ENCODE measurements at regions not wholly inside any gene's neighbourhood (a gene's known extent, or its start where the extent isn't known, plus 50 kb on each side); places are given as distances from the start of the nearest gene placed in this dataset.
"Not testable (repeated sequence)": the region's sequence is repeated elsewhere in the genome, so short reads cannot be mapped to it uniquely, and the experiment has no call there.

DNA sequence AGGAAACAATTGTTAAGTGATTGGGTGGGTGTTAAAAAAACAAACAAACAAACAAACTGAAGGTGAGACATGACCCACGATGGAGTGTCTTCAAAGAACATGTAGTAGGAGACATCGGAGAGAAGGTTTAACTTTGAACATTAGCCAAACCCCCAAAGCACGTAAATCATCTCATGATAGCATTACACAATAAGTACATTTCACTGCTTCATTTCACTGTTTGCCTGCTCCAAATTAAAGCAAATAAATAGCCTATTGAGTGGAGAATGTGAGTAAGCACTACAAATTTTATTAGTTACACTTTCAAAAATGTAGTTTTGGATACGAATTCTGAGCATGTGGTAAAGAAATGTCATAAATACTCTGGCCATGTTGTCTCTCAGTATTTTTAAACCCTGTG is 287.0 kb downstream of the SI start:
- Histone ChIP-seq H4K20me1 (ENCODE audit: insufficient read depth, poor library complexity, severe bottlenecking) (no peaks in the 10 kb centered on the region), H2AFZ (no peak overlapping the region), H3K79me2 (no peaks in the 10 kb centered on the region), H3K4me2 (no peak overlapping the region), H3K4me1 (ENCODE audit: insufficient read depth) (no peaks in the 10 kb centered on the region), H3K36me3 (replicated peaks; ENCODE audit: insufficient read depth, low read depth) (no peaks in the 10 kb centered on the region), H3K9me2 (replicated peaks; ENCODE audit: insufficient read depth) (no peaks in the 10 kb centered on the region), H3K27ac (no peak overlapping the region), H3K4me3 (no peak overlapping the region), H3K9me3 (ENCODE audit: low read depth) (no peaks in the 10 kb centered on the region), H3K27me3 (no peaks in the 10 kb centered on the region)
- DNase-seq (ENCODE audit: low spot score): no peak
- TF ChIP-seq, protein P1, sequence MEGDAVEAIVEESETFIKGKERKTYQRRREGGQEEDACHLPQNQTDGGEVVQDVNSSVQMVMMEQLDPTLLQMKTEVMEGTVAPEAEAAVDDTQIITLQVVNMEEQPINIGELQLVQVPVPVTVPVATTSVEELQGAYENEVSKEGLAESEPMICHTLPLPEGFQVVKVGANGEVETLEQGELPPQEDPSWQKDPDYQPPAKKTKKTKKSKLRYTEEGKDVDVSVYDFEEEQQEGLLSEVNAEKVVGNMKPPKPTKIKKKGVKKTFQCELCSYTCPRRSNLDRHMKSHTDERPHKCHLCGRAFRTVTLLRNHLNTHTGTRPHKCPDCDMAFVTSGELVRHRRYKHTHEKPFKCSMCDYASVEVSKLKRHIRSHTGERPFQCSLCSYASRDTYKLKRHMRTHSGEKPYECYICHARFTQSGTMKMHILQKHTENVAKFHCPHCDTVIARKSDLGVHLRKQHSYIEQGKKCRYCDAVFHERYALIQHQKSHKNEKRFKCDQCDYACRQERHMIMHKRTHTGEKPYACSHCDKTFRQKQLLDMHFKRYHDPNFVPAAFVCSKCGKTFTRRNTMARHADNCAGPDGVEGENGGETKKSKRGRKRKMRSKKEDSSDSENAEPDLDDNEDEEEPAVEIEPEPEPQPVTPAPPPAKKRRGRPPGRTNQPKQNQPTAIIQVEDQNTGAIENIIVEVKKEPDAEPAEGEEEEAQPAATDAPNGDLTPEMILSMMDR (IDR thresholded peaks at IDR 0.05; ENCODE audit: poor library complexity): no peak
- TF ChIP-seq EZH2phosphoT487 (IDR thresholded peaks at IDR 0.05; ENCODE audit: low read depth, severe bottlenecking, unreplicated experiment) (no peak), EZH2 (IDR thresholded peaks at IDR 0.05; ENCODE audit: borderline replicate concordance) (no peak)
- 79% methylated on average over 4 of the region's 4 CpGs for WGBS (ENCODE audit: low lambda C conversion rate, missing lambda C conversion rate)

DNA sequence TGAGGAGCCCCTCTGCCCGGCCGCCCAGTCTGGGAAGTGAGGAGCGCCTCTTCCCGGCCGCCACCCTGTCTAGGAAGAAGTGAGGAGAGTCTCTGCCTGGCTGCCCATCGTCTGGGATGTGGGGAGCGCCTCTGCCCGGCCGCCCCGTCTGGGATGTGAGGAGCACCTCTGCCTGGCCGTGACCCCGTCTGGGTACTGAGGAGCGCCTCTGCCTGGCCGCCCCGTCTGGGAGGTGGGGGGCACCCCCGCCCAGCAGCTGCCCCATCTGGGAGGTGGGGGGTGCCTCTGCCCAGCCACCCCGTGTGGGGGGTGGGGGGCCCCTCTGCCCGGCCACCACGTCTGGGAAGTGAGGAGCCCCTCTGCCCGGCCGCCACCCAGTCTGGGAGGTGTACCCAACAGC is 293.9 kb downstream of the SI start:
- H4K20me1 ChIP-seq (ENCODE audit: insufficient read depth, poor library complexity, severe bottlenecking); H3K9me2 ChIP-seq (replicated peaks; ENCODE audit: insufficient read depth); H3K4me2 ChIP-seq; H2AFZ ChIP-seq; H3K79me2 ChIP-seq; H3K9me3 ChIP-seq (ENCODE audit: low read depth); H3K4me1 ChIP-seq (ENCODE audit: insufficient read depth); H3K27ac ChIP-seq; H3K36me3 ChIP-seq (replicated peaks; ENCODE audit: insufficient read depth, low read depth); H3K27me3 ChIP-seq; DNase-seq (ENCODE audit: low spot score); H3K4me3 ChIP-seq: not testable (repeated sequence)
- 95% methylated on average over 8 of the region's 21 CpGs for WGBS (ENCODE audit: low lambda C conversion rate, missing lambda C conversion rate)

DNA sequence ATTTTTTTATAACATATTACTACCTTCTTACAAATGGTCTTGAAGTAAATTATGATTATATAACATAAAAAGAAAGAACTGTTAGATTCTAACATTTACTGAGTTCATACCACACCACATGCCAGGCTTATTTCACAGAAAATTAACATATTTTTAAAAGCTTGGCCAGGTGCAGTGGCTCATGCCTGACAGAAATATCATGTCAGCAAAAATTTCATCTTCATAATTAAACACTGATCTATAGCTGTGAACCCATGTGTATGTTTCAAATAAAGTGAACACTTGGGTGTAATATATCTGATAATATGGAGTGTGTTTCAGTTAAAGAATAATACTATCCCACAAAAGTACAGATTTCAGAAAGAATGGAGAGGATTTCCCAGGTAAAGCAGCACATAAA is 296.5 kb downstream of the SI start:
- H3K36me3 ChIP-seq (replicated peaks; ENCODE audit: insufficient read depth, low read depth): no peaks in the 10 kb centered on the region
- no peaks in the 10 kb centered on the region for H4K20me1 ChIP-seq (ENCODE audit: insufficient read depth, poor library complexity, severe bottlenecking)
- H3K4me1 ChIP-seq (ENCODE audit: insufficient read depth): no peaks in the 10 kb centered on the region
- no peak overlapping the region for H3K4me2 ChIP-seq
- H3K27ac ChIP-seq: no peak overlapping the region
- no peak for DNase-seq (ENCODE audit: low spot score)
- no peaks in the 10 kb centered on the region for H3K9me2 ChIP-seq (replicated peaks; ENCODE audit: insufficient read depth)
- H3K79me2 ChIP-seq: no peaks in the 10 kb centered on the region
- H3K27me3 ChIP-seq: no peaks in the 10 kb centered on the region
- no peak overlapping the region for H3K4me3 ChIP-seq
- H3K9me3 ChIP-seq (ENCODE audit: low read depth): no peaks in the 10 kb centered on the region
- no peak overlapping the region for H2AFZ ChIP-seq
- TF ChIP-seq EZH2 (IDR thresholded peaks at IDR 0.05; ENCODE audit: borderline replicate concordance) (no peak), EZH2phosphoT487 (IDR thresholded peaks at IDR 0.05; ENCODE audit: low read depth, severe bottlenecking, unreplicated experiment) (no peak)
- TF ChIP-seq, protein P1 (IDR thresholded peaks at IDR 0.05; ENCODE audit: poor library complexity): no peak

DNA sequence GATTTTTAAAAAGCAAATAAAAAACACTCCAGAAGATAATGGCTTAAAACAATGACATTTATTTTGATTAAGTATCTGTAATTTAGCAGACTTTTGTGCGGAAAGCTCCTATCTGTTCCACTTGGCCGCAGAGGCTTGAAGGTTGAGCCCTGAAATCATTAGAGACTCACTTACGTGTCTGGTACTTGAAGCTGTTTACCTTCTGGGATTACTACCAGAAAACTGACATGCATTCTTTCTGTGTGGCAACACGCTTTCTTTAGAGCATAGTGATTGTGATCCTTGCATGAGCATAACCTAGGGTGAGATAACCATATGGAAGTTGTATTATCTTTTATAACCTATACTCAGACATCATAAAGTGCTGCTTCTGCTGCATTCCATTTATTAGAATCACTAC is 298.5 kb downstream of the SI start:
- H2AFZ ChIP-seq: no peak overlapping the region
- no peaks in the 10 kb centered on the region for H3K9me2 ChIP-seq (replicated peaks; ENCODE audit: insufficient read depth)
- no peaks in the 10 kb centered on the region for H3K79me2 ChIP-seq
- no peaks in the 10 kb centered on the region for H3K27me3 ChIP-seq
- WGBS (ENCODE audit: low lambda C conversion rate, missing lambda C conversion rate): 50% methylated on average over 4 of the region's 4 CpGs
- H3K27ac ChIP-seq: no peak overlapping the region
- H3K4me1 ChIP-seq (ENCODE audit: insufficient read depth): no peaks in the 10 kb centered on the region
- H3K36me3 ChIP-seq (replicated peaks; ENCODE audit: insufficient read depth, low read depth): no peaks in the 10 kb centered on the region
- TF ChIP-seq, protein P1 (IDR thresholded peaks at IDR 0.05; ENCODE audit: poor library complexity): no peak
- no peak for TF ChIP-seq EZH2 (IDR thresholded peaks at IDR 0.05; ENCODE audit: borderline replicate concordance)
- TF ChIP-seq EZH2phosphoT487 (IDR thresholded peaks at IDR 0.05; ENCODE audit: low read depth, severe bottlenecking, unreplicated experiment): no peak
- H3K4me3 ChIP-seq: no peak overlapping the region
- no peaks in the 10 kb centered on the region for H4K20me1 ChIP-seq (ENCODE audit: insufficient read depth, poor library complexity, severe bottlenecking)
- no peak for DNase-seq (ENCODE audit: low spot score)
- H3K9me3 ChIP-seq (ENCODE audit: low read depth): no peaks in the 10 kb centered on the region
- no peak overlapping the region for H3K4me2 ChIP-seq

Measured in hepatocyte (in vitro differentiated cells).